Mesodermal cell (in vitro differentiated cells): ENCODE measurements at regions not wholly inside any gene's neighbourhood (a gene's known extent, or its start where the extent isn't known, plus 50 kb on each side); places are given as distances from the start of the nearest gene placed in this dataset.
A peak's percentile ranks its signal among the peaks of the same experiment; 100 is the strongest.
"Not testable (repeated sequence)": the region's sequence is repeated elsewhere in the genome, so short reads cannot be mapped to it uniquely, and the experiment has no call there.

Experiments
- H3K27ac ChIP-seq: 2 replicates; pipeline ENCODE4 v1.7.0; 2013; ENCODE audit warnings: mild to moderate bottlenecking, low read depth, low read length, moderate library complexity; ENCODE audit not compliant: severe bottlenecking
- H3K36me3 ChIP-seq: 2 replicates; pipeline ENCODE4 v1.7.1; 2013; ENCODE audit warnings: mild to moderate bottlenecking, low read length, moderate library complexity; ENCODE audit not compliant: control insufficient read depth, insufficient read depth
- H3K4me1 ChIP-seq: one replicate; pipeline ENCODE4 v1.7.1; 2013; ENCODE audit warnings: mild to moderate bottlenecking, low read length; ENCODE audit not compliant: insufficient read depth, control insufficient read depth, poor library complexity, severe bottlenecking
- H3K4me3 ChIP-seq: 2 replicates; pipeline ENCODE4 v1.7.0; 2013; ENCODE audit warnings: low read length, control low read depth, mild to moderate bottlenecking; ENCODE audit not compliant: insufficient read depth, poor library complexity, severe bottlenecking; ENCODE audit errors: extremely low read depth
- H3K9me3 ChIP-seq: 2 replicates; pipeline ENCODE4 v1.7.1; 2013; ENCODE audit warnings: mild to moderate bottlenecking, low read length, moderate library complexity; ENCODE audit not compliant: control insufficient read depth
- WGBS, 2 experiments: methylation state at CpG; one replicate each; pipeline ENCODE4 v1.1.5; 2013; ENCODE audit warnings: missing lambda C conversion rate in 2 of 2; ENCODE audit not compliant: insufficient coverage in 2 of 2; 5-methylcytosine and 5-hydroxymethylcytosine counted together

GRCh38 chrX:103428525-103428924 is 52.2 kb downstream of the BEX3 start:
- no CpG with 5 or more reads among the region's 2 CpGs for WGBS, 2 experiments
- no peak overlapping the region for H3K4me3 ChIP-seq

GRCh38 chrX:103429026-103429425 is 52.7 kb downstream of the BEX3 start:
- not testable (repeated sequence) for H3K4me3 ChIP-seq, H3K27ac ChIP-seq, H3K4me1 ChIP-seq, H3K36me3 ChIP-seq, H3K9me3 ChIP-seq
- WGBS, 2 experiments, result 80% methylated on average over 2 of the region's 7 CpGs; no CpG with 5 or more reads in 1 of the 2 experiments

More at GRCh38 chrX:103428525-103428924, 52.2 kb downstream of the BEX3 start:
- no peaks in the 10 kb centered on the region for H3K9me3 ChIP-seq
- no peaks in the 10 kb centered on the region for H3K4me1 ChIP-seq
- no peaks in the 10 kb centered on the region for H3K36me3 ChIP-seq
- no peak overlapping the region for H3K27ac ChIP-seq

GRCh38 chrX:103431316-103431715 is 55.0 kb downstream of the BEX3 start:
- Histone ChIP-seq H3K27ac (no peak overlapping the region), H3K4me3 (no peak overlapping the region), H3K36me3 (no peaks in the 10 kb centered on the region), H3K9me3 (no peaks in the 10 kb centered on the region), H3K4me1 (no peaks in the 10 kb centered on the region)
- 91% methylated on average over 6 of the region's 7 CpGs; no CpG with 5 or more reads in 1 of the 2 experiments for WGBS, 2 experiments

GRCh38 chrX:103432841-103433240 is 56.5 kb downstream of the BEX3 start:
- H3K4me1 ChIP-seq, H3K36me3 ChIP-seq, H3K9me3 ChIP-seq, H3K4me3 ChIP-seq, H3K27ac ChIP-seq: not testable (repeated sequence)
- WGBS, 2 experiments, result 73 to 80% methylated on average over 1 to 2 of the region's 5 CpGs

- Histone ChIP-seq H3K9me3 (no peaks in the 10 kb centered on the region), H3K4me3 (no peak overlapping the region), H3K27ac (no peak overlapping the region), H3K4me1 (no peaks in the 10 kb centered on the region), H3K36me3 (no peaks in the 10 kb centered on the region)
- 100% methylated on average over 2 of the region's 5 CpGs; no CpG with 5 or more reads in 1 of the 2 experiments for WGBS, 2 experiments
These were observed 61.0 kb downstream of the BEX3 start for GRCh38 chrX:103437147-103437873.

- no peaks in the 10 kb centered on the region for H3K4me1 ChIP-seq
- WGBS, 2 experiments, result 24 to 54% methylated on average over 2 of the region's 2 CpGs
- H3K9me3 ChIP-seq, result no peaks in the 10 kb centered on the region
- no peak overlapping the region for H3K27ac ChIP-seq
- H3K4me3 ChIP-seq, result no peak overlapping the region
- no peaks in the 10 kb centered on the region for H3K36me3 ChIP-seq
These were observed 62.8 kb downstream of the BEX3 start for GRCh38 chrX:103439161-103439560.

- Histone ChIP-seq H3K4me1 (no peaks in the 10 kb centered on the region), H3K4me3 (no peak overlapping the region), H3K27ac (peak overlapping the region; percentile 29), H3K36me3 (no peaks in the 10 kb centered on the region), H3K9me3 (no peaks in the 10 kb centered on the region)
- WGBS, 2 experiments, result no CpG with 5 or more reads among the region's 2 CpGs
These were observed 64.3 kb downstream of the BEX3 start for GRCh38 chrX:103440621-103441020.

- WGBS, 2 experiments, result 90 to 93% methylated on average over 1 to 3 of the region's 4 CpGs
- no peak overlapping the region for H3K27ac ChIP-seq
- H3K4me3 ChIP-seq, result no peak overlapping the region
- H3K36me3 ChIP-seq, result no peaks in the 10 kb centered on the region
- H3K4me1 ChIP-seq, result peaks cover 10% of the 10 kb centered on the region
- H3K9me3 ChIP-seq, result no peaks in the 10 kb centered on the region
These were observed 65.7 kb downstream of the BEX3 start for GRCh38 chrX:103441878-103442535.

- H3K4me1 ChIP-seq, result peaks cover 10% of the 10 kb centered on the region
- no peak overlapping the region for H3K4me3 ChIP-seq
- H3K27ac ChIP-seq, result no peak overlapping the region
- no peaks in the 10 kb centered on the region for H3K36me3 ChIP-seq
- H3K9me3 ChIP-seq, result no peaks in the 10 kb centered on the region
- WGBS, 2 experiments, result 89 to 100% methylated on average over 2 to 3 of the region's 6 CpGs
These were observed 66.2 kb downstream of the BEX3 start for GRCh38 chrX:103442536-103442901.

- H3K9me3 ChIP-seq, result no peaks in the 10 kb centered on the region
- no CpG with 5 or more reads among the region's 2 CpGs for WGBS, 2 experiments
- no peaks in the 10 kb centered on the region for H3K36me3 ChIP-seq
- H3K27ac ChIP-seq, result peak overlapping the region; percentile 66
- H3K4me1 ChIP-seq, result peaks cover 10% of the 10 kb centered on the region
- H3K4me3 ChIP-seq, result no peak overlapping the region
These were observed 70.4 kb downstream of the BEX3 start for GRCh38 chrX:103446665-103447302.
